Transverse colon (tissue), 4 donors: ENCODE measurements at regions not wholly inside any gene's neighbourhood (a gene's known extent, or its start where the extent isn't known, plus 50 kb on each side); places are given as distances from the start of the nearest gene placed in this dataset.
"Not testable (repeated sequence)": the region's sequence is repeated elsewhere in the genome, so short reads cannot be mapped to it uniquely, and the experiment has no call there.

Experiments used
- DNase-seq: peaks from one replicate; pipeline ENCODE4 v3.0.0-alpha.2; 2019
- H3K27ac ChIP-seq, 4 donors: fragments of 200-600 bp; sonication (generic); 2 replicates each; pipeline ENCODE4 v1.5.1; 2016 to 2018; ENCODE audit warnings: inconsistent platforms in 4 of 4
- H3K27me3 ChIP-seq: fragments of 200-600 bp; sonication (generic); 2 replicates; pipeline ENCODE4 v1.5.1; 2017; ENCODE audit warnings: inconsistent platforms
- H3K36me3 ChIP-seq, 4 donors: fragments of 200-600 bp; sonication (generic); 2 replicates each; pipeline ENCODE4 v1.5.1; 2017 to 2019; ENCODE audit warnings: inconsistent platforms in 4 of 4
- H3K4me1 ChIP-seq, 4 donors: fragments of 200-600 bp; sonication (generic); 2 replicates each; pipeline ENCODE4 v1.5.1; 2017 to 2020; ENCODE audit warnings: inconsistent platforms in 4 of 4
- H3K4me3 ChIP-seq, 4 donors: fragments of 200-600 bp; sonication (generic); 1 replicate in 1 of 4; 2 replicates in 3 of 4; pipeline versions ENCODE4 v1.5.1 to v1.6.1; 2017 to 2019; ENCODE audit warnings: inconsistent platforms in 4 of 4
- H3K9me3 ChIP-seq, 2 donors: fragments of 200-600 bp; sonication (generic); 2 replicates each; pipeline ENCODE4 v1.5.1; 2017 to 2019; ENCODE audit warnings: inconsistent platforms in 2 of 2
- EP300 ChIP-seq: sonication (generic); formaldehyde crosslinking; IDR thresholded peaks from one replicate; pipeline ENCODE4 v1.6.1; 2017; ENCODE audit warnings: antibody characterized with exemption, low read depth
- POLR2A ChIP-seq: fragments of 450-650 bp; IDR thresholded peaks from one replicate; pipeline ENCODE4 v1.6.1; 2016; ENCODE audit warnings: antibody characterized with exemption, mild to moderate bottlenecking, moderate library complexity
- POLR2AphosphoS5 ChIP-seq, 3 donors: sonication (generic); formaldehyde crosslinking; IDR thresholded peaks; one replicate each; pipeline ENCODE4 v1.6.1; 2016; ENCODE audit warnings: antibody characterized with exemption in 3 of 3
- WGBS, 2 donors: methylation state at CpG; one replicate each; pipeline ENCODE4 v1.1.5; 2018; ENCODE audit warnings: low coverage in 1 of 2; 5-methylcytosine and 5-hydroxymethylcytosine counted together
- in situ Hi-C, 4 donors: fragments of 200-750 bp; cut with MboI; loops; one replicate each; pipeline versions ENCODE4 v1.15.0 to v1.15.1; 2017; ENCODE audit warnings: low sequenced_read_pairs in 3 of 4, low pct_ligation_motif_present in 1 of 4, low pct_unique_long_range_greater_than_20kb in 1 of 4
- intact Hi-C: fragments of 100-400 bp; cut with DNase I; formaldehyde crosslinking; loops from one replicate; pipeline ENCODE4 v1.15.1; 2023; ENCODE audit warnings: low total_unique reads
- TF ChIP-seq, protein P1 (sequence below), 5 experiments: fragments of 200-600 bp in 3 of 5; fragments of 450-650 bp in 2 of 5; sonication (generic) in 3 of 5; IDR thresholded peaks; 1 replicate in 2 of 5; 2 replicates in 3 of 5; pipeline ENCODE4 v1.5.1; 2016 to 2017; ENCODE audit warnings: antibody characterized with exemption in 5 of 5, inconsistent platforms in 3 of 5, mild to moderate bottlenecking in 2 of 5, moderate library complexity in 1 of 5

DNA sequence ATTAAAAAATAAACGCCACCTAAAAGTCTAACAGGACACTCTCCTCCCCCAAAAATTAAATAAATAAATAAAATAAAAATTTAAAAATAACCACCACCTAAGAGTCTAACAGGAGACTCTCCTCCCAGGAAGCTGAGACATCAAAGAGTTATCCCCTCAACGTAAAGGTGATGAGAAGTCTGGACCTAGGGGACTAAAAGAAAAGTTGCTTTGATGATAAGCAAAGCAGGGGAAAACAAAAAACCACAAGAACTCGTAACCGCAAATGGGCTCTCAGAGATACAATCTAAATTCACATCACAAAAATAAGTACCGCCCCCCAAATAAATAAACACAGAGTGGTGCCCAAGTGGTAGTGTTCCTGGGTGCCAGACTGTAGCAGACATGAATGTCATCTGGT is 412.2 kb downstream of the ZFHX3 start:
- no peaks in the 10 kb centered on the region for H3K36me3 ChIP-seq
- TF ChIP-seq, protein P1, sequence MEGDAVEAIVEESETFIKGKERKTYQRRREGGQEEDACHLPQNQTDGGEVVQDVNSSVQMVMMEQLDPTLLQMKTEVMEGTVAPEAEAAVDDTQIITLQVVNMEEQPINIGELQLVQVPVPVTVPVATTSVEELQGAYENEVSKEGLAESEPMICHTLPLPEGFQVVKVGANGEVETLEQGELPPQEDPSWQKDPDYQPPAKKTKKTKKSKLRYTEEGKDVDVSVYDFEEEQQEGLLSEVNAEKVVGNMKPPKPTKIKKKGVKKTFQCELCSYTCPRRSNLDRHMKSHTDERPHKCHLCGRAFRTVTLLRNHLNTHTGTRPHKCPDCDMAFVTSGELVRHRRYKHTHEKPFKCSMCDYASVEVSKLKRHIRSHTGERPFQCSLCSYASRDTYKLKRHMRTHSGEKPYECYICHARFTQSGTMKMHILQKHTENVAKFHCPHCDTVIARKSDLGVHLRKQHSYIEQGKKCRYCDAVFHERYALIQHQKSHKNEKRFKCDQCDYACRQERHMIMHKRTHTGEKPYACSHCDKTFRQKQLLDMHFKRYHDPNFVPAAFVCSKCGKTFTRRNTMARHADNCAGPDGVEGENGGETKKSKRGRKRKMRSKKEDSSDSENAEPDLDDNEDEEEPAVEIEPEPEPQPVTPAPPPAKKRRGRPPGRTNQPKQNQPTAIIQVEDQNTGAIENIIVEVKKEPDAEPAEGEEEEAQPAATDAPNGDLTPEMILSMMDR (IDR thresholded peaks at IDR 0.05), result no peak
- TF ChIP-seq POLR2A (no peak), POLR2AphosphoS5 (IDR thresholded peaks at IDR 0.05) (no peak), EP300 (no peak)
- no peak for DNase-seq
- 75 to 84% methylated on average over 5 of the region's 5 CpGs for WGBS, 2 donors
- H3K4me3 ChIP-seq, result no peak overlapping the region
- peaks cover 14 to 16% of the 10 kb centered on the region in 2 donors for H3K9me3 ChIP-seq
- H3K27ac ChIP-seq, result no peak overlapping the region
- no peaks in the 10 kb centered on the region for H3K27me3 ChIP-seq
- in situ Hi-C loops (no loop called here), intact Hi-C loops (no loop called here)
- H3K4me1 ChIP-seq, result peaks cover 0 to 5% (median 0%) of the 10 kb centered on the region in 4 donors

DNA sequence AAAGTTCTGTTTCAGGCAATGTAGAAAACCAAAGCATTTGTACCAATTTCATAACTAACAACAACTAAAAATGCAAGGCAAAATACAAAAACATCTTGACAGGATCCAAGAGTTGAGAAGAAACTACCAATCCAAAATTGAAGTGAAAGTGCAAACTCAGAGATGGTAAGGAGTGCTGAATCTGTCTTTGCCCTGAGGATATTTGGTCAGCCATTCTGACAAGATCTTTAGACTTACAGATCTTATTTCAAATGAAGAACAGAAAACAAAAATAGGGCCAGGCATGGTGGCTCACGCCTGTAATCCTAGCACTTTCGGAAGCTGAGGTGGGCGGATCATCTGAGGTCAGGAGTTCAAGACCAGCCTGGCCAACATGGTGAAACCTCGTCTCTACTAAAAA is 412.8 kb downstream of the ZFHX3 start:
- in situ Hi-C loops, result no loop called here
- H3K27ac ChIP-seq, result no peak overlapping the region
- H3K27me3 ChIP-seq, result no peaks in the 10 kb centered on the region
- TF ChIP-seq POLR2AphosphoS5 (IDR thresholded peaks at IDR 0.05) (no peak), POLR2A (no peak), EP300 (no peak)
- TF ChIP-seq, protein P1 (IDR thresholded peaks at IDR 0.05), result no peak
- H3K36me3 ChIP-seq, result no peaks in the 10 kb centered on the region
- H3K9me3 ChIP-seq, result peaks cover 10 to 12% of the 10 kb centered on the region in 2 donors
- WGBS, 2 donors, result 80 to 97% methylated on average over 1 to 4 of the region's 4 CpGs
- H3K4me3 ChIP-seq, result no peak overlapping the region
- H3K4me1 ChIP-seq, result peaks cover 0 to 5% (median 0%) of the 10 kb centered on the region in 4 donors
- DNase-seq, result no peak
- intact Hi-C loops, result no loop called here

DNA sequence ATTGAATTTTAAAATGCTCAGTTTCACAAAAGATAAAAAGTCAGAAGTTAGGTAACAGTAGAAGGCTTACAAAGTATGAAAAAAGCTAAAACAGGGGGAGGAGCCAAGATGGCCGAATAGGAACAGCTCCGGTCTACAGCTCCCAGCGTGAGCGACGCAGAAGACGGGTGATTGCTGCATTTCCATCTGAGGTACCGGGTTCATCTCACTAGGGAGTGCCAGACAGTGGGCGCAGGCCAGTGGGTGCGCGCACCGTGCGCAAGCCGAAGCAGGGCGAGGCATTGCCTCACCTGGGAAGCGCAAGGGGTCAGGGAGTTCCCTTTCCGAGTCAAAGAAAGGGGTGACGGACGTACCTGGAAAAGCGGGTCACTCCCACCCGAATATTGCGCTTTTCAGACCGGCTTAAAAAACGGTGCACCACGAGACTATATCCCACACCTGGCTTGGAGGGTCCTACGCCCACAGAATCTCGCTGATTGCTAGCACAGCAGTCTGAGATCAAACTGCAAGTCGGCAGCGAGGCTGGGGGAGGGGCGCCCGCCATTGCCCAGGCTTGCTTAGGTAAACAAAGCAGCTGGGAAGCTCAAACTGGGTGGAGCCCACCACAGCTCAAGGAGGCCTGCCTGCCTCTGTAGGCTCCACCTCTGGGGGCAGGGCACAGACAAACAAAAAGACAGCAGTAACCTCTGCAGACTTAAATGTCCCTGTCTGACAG is 420.6 kb downstream of the ZFHX3 start:
- H3K27ac ChIP-seq, result peak overlapping the region; percentile 14 to 44 (median 25)
- H3K4me1 ChIP-seq, in situ Hi-C loops, H3K27me3 ChIP-seq, intact Hi-C loops, H3K9me3 ChIP-seq, H3K36me3 ChIP-seq: not testable (repeated sequence)
- H3K4me3 ChIP-seq, result peak overlapping the region in 3 of 4 donors; percentile 4 to 25 (median 15)
- peak; percentile 9 for DNase-seq
- peak; percentile 20 for TF ChIP-seq POLR2A
- WGBS, 2 donors, result 83% methylated on average over 26 of the region's 30 CpGs; no CpG with 5 or more reads in 1 of the 2 donors

GRCh38 chr16:72626623-72627022 is 421.3 kb downstream of the ZFHX3 start:
- no peak for DNase-seq
- H3K4me3 ChIP-seq, result peak overlapping the region in 2 of 4 donors; percentile 15 to 25
- H3K27ac ChIP-seq, result peak overlapping the region; percentile 14 to 44 (median 25)
- no peaks in the 10 kb centered on the region for H3K4me1 ChIP-seq
- intact Hi-C loops, result no loop called here
- H3K27me3 ChIP-seq, result no peaks in the 10 kb centered on the region
- TF ChIP-seq, protein P1 (IDR thresholded peaks at IDR 0.05), result no peak
- no peak for TF ChIP-seq POLR2A
- TF ChIP-seq POLR2AphosphoS5 (IDR thresholded peaks at IDR 0.05), result no peak
- TF ChIP-seq EP300, result no peak
- in situ Hi-C loops, result no loop called here
- H3K36me3 ChIP-seq, result no peaks in the 10 kb centered on the region
- no peaks in the 10 kb centered on the region for H3K9me3 ChIP-seq

GRCh38 chr16:72621651-72622050 is 426.3 kb downstream of the ZFHX3 start:
- Histone ChIP-seq H3K4me3 (no peak overlapping the region), H3K9me3 (no peaks in the 10 kb centered on the region), H3K4me1 (no peaks in the 10 kb centered on the region), H3K27ac (no peak overlapping the region), H3K27me3 (no peaks in the 10 kb centered on the region), H3K36me3 (no peaks in the 10 kb centered on the region)
- DNase-seq, result no peak
- WGBS, 2 donors, result 72 to 89% methylated on average over 3 of the region's 3 CpGs
- in situ Hi-C loops (no loop called here), intact Hi-C loops (no loop called here)
- TF ChIP-seq EP300 (no peak), POLR2A (no peak), POLR2AphosphoS5 (IDR thresholded peaks at IDR 0.05) (no peak)
- TF ChIP-seq, protein P1 (IDR thresholded peaks at IDR 0.05), result no peak
